ENCODE measurements at regions not wholly inside any gene's neighbourhood (a gene's known extent, or its start where the extent isn't known, plus 50 kb on each side); places are given as distances from the start of the nearest gene placed in this dataset.

GRCh38 chr4:188728359-188728758 is 589.1 kb downstream of the TRIML1 start:
- Histone ChIP-seq H3K27me3 (ENCODE audit: control insufficient read depth, low read length) (no peaks in the 10 kb centered on the region), H4K20me1 (ENCODE audit: control insufficient read depth, insufficient read depth, low read depth, low read length) (no peaks in the 10 kb centered on the region), H3K4me2 (ENCODE audit: low read length) (no peak overlapping the region), H3K9me3 (ENCODE audit: control insufficient read depth, insufficient read depth, low read length) (no peaks in the 10 kb centered on the region), H3K4me3 (ENCODE audit: low read length) (no peak overlapping the region), H3F3A (ENCODE audit: control insufficient read depth, insufficient read depth) (no peaks in the 10 kb centered on the region), H3K9me2 (replicated peaks; ENCODE audit: control insufficient read depth, low read length) (no peaks in the 10 kb centered on the region), H3K79me2 (ENCODE audit: control insufficient read depth, low read length) (no peaks in the 10 kb centered on the region), H3K4me1 (ENCODE audit: control insufficient read depth, low read length) (no peaks in the 10 kb centered on the region), H3K27ac (ENCODE audit: low read depth, low read length) (no peak overlapping the region), H3K36me3 (ENCODE audit: control insufficient read depth, low read length) (no peaks in the 10 kb centered on the region)
- TF ChIP-seq CTCF (IDR thresholded peaks at IDR 0.05; ENCODE audit: low read depth, low read length, poor library complexity, severe bottlenecking) (no peak), EZH2phosphoT487 (IDR thresholded peaks at IDR 0.05; ENCODE audit: borderline replicate concordance, low read length) (no peak)

- no peak overlapping the region for H3K4me3 ChIP-seq (ENCODE audit: low read length)
- TF ChIP-seq CTCF (IDR thresholded peaks at IDR 0.05; ENCODE audit: low read depth, low read length, poor library complexity, severe bottlenecking) (no peak), EZH2phosphoT487 (IDR thresholded peaks at IDR 0.05; ENCODE audit: borderline replicate concordance, low read length) (no peak)
Observed at GRCh38 chr4:188732131-188732530, 592.9 kb downstream of the TRIML1 start.

GRCh38 chr4:188735082-188735481 is 595.8 kb downstream of the TRIML1 start:
- Histone ChIP-seq H3K9me2 (replicated peaks; ENCODE audit: control insufficient read depth, low read length) (no peaks in the 10 kb centered on the region), H3K4me2 (ENCODE audit: low read length) (no peak overlapping the region), H4K20me1 (ENCODE audit: control insufficient read depth, insufficient read depth, low read depth, low read length) (no peaks in the 10 kb centered on the region), H3K9me3 (ENCODE audit: control insufficient read depth, insufficient read depth, low read length) (no peaks in the 10 kb centered on the region), H3K4me3 (ENCODE audit: low read length) (no peak overlapping the region), H3K27me3 (ENCODE audit: control insufficient read depth, low read length) (no peaks in the 10 kb centered on the region), H3K36me3 (ENCODE audit: control insufficient read depth, low read length) (no peaks in the 10 kb centered on the region), H3F3A (ENCODE audit: control insufficient read depth, insufficient read depth) (no peaks in the 10 kb centered on the region), H3K4me1 (ENCODE audit: control insufficient read depth, low read length) (no peaks in the 10 kb centered on the region), H3K27ac (ENCODE audit: low read depth, low read length) (no peak overlapping the region), H3K79me2 (ENCODE audit: control insufficient read depth, low read length) (no peaks in the 10 kb centered on the region)
- TF ChIP-seq CTCF (IDR thresholded peaks at IDR 0.05; ENCODE audit: low read depth, low read length, poor library complexity, severe bottlenecking) = no peak
- TF ChIP-seq EZH2phosphoT487 (IDR thresholded peaks at IDR 0.05; ENCODE audit: borderline replicate concordance, low read length) = no peak

More at GRCh38 chr4:188732131-188732530, 592.9 kb downstream of the TRIML1 start:
- Histone ChIP-seq H3K27ac (ENCODE audit: low read depth, low read length) (no peak overlapping the region), H3F3A (ENCODE audit: control insufficient read depth, insufficient read depth) (no peaks in the 10 kb centered on the region), H4K20me1 (ENCODE audit: control insufficient read depth, insufficient read depth, low read depth, low read length) (no peaks in the 10 kb centered on the region), H3K36me3 (ENCODE audit: control insufficient read depth, low read length) (no peaks in the 10 kb centered on the region), H3K79me2 (ENCODE audit: control insufficient read depth, low read length) (no peaks in the 10 kb centered on the region), H3K9me2 (replicated peaks; ENCODE audit: control insufficient read depth, low read length) (no peaks in the 10 kb centered on the region), H3K27me3 (ENCODE audit: control insufficient read depth, low read length) (no peaks in the 10 kb centered on the region), H3K4me1 (ENCODE audit: control insufficient read depth, low read length) (no peaks in the 10 kb centered on the region), H3K4me2 (ENCODE audit: low read length) (no peak overlapping the region), H3K9me3 (ENCODE audit: control insufficient read depth, insufficient read depth, low read length) (no peaks in the 10 kb centered on the region)

Data from DOHH2 (cell line).